Hepatocyte (in vitro differentiated cells): ENCODE measurements at regions not wholly inside any gene's neighbourhood (a gene's known extent, or its start where the extent isn't known, plus 50 kb on each side); places are given as distances from the start of the nearest gene placed in this dataset.
"Not testable (repeated sequence)": the region's sequence is repeated elsewhere in the genome, so short reads cannot be mapped to it uniquely, and the experiment has no call there.

Experiments
- DNase-seq: peaks from one replicate; pipeline ENCODE4 v3.0.0-alpha.2; 2016; ENCODE audit warnings: low spot score
- H2AFZ ChIP-seq: fragments of 200-600 bp; sonication (generic); 2 replicates; pipeline ENCODE4 v1.6.0; 2016; ENCODE audit warnings: antibody characterized with exemption, mild to moderate bottlenecking
- H3K27ac ChIP-seq: fragments of 200-600 bp; sonication (generic); 2 replicates; pipeline ENCODE4 v1.5.1; 2016; ENCODE audit warnings: mild to moderate bottlenecking
- H3K27me3 ChIP-seq: fragments of 200-600 bp; sonication (generic); 2 replicates; pipeline ENCODE4 v1.6.1; 2016
- H3K36me3 ChIP-seq: fragments of 200-600 bp; sonication (generic); replicated peaks from 2 replicates; pipeline ENCODE4 v1.5.1; 2016; ENCODE audit warnings: low read depth; ENCODE audit not compliant: insufficient read depth
- H3K4me1 ChIP-seq: fragments of 200-600 bp; sonication (generic); 2 replicates; pipeline ENCODE4 v1.5.1; 2016; ENCODE audit warnings: mild to moderate bottlenecking, moderate library complexity; ENCODE audit not compliant: insufficient read depth
- H3K4me2 ChIP-seq: fragments of 200-600 bp; sonication (generic); 2 replicates; pipeline ENCODE4 v1.6.0; 2016
- H3K4me3 ChIP-seq: fragments of 200-600 bp; sonication (generic); 2 replicates; pipeline ENCODE4 v1.5.1; 2016; ENCODE audit warnings: mild to moderate bottlenecking
- H3K79me2 ChIP-seq: fragments of 200-600 bp; sonication (generic); 2 replicates; pipeline ENCODE4 v1.6.0; 2017; ENCODE audit warnings: mild to moderate bottlenecking
- H3K9me2 ChIP-seq: fragments of 200-600 bp; sonication (generic); replicated peaks from 2 replicates; pipeline ENCODE4 v1.6.0; 2017; ENCODE audit warnings: mild to moderate bottlenecking; ENCODE audit not compliant: insufficient read depth
- H3K9me3 ChIP-seq: fragments of 200-600 bp; sonication (generic); 2 replicates; pipeline ENCODE4 v1.5.1; 2016; ENCODE audit warnings: low read depth, mild to moderate bottlenecking
- H4K20me1 ChIP-seq: fragments of 200-600 bp; sonication (generic); 2 replicates; pipeline ENCODE4 v1.6.0; 2016; ENCODE audit warnings: mild to moderate bottlenecking; ENCODE audit not compliant: insufficient read depth, poor library complexity, severe bottlenecking
- CTCF ChIP-seq: fragments of 200-600 bp; sonication (generic); IDR thresholded peaks from 2 replicates; pipeline ENCODE4 v1.5.1; 2016; ENCODE audit warnings: antibody characterized with exemption, mild to moderate bottlenecking; ENCODE audit not compliant: poor library complexity
- EZH2 ChIP-seq: fragments of 200-600 bp; sonication (generic); IDR thresholded peaks from 2 replicates; pipeline ENCODE4 v1.6.1; 2016; ENCODE audit warnings: antibody characterized with exemption, mild to moderate bottlenecking, borderline replicate concordance
- EZH2phosphoT487 ChIP-seq: fragments of 200-600 bp; sonication (generic); IDR thresholded peaks from one replicate; pipeline ENCODE4 v1.6.1; 2018; ENCODE audit warnings: antibody characterized with exemption, mild to moderate bottlenecking, low read depth, moderate library complexity; ENCODE audit not compliant: unreplicated experiment, severe bottlenecking
- WGBS: methylation state at CpG from one replicate; pipeline ENCODE4 v1.1.6; 2016; ENCODE audit warnings: low lambda C conversion rate; ENCODE audit errors: missing lambda C conversion rate; 5-methylcytosine and 5-hydroxymethylcytosine counted together

- no peak overlapping the region for H3K27ac ChIP-seq
- H3K4me1 ChIP-seq = no peaks in the 10 kb centered on the region
- no peak for DNase-seq
- H3K4me3 ChIP-seq = no peak overlapping the region
- no peak overlapping the region for H3K4me2 ChIP-seq
- no peak overlapping the region for H2AFZ ChIP-seq
- H3K9me3 ChIP-seq = no peaks in the 10 kb centered on the region
- H4K20me1 ChIP-seq = no peaks in the 10 kb centered on the region
- H3K9me2 ChIP-seq = no peaks in the 10 kb centered on the region
- 94% methylated on average over 1 of the region's 1 CpG for WGBS
- H3K36me3 ChIP-seq = no peaks in the 10 kb centered on the region
- TF ChIP-seq CTCF (no peak), EZH2phosphoT487 (no peak), EZH2 (no peak)
- no peaks in the 10 kb centered on the region for H3K79me2 ChIP-seq
- no peaks in the 10 kb centered on the region for H3K27me3 ChIP-seq
Measured at GRCh38 chr7:37578350-37578749, 105.2 kb upstream of the GPR141 start.

GRCh38 chr7:37580376-37580775, 103.2 kb upstream of the GPR141 start:
- Histone ChIP-seq H3K27ac (no peak overlapping the region), H3K79me2 (no peaks in the 10 kb centered on the region), H3K27me3 (no peaks in the 10 kb centered on the region), H3K4me1 (no peaks in the 10 kb centered on the region), H4K20me1 (no peaks in the 10 kb centered on the region), H3K4me2 (no peak overlapping the region), H3K9me2 (no peaks in the 10 kb centered on the region), H2AFZ (no peak overlapping the region), H3K36me3 (no peaks in the 10 kb centered on the region), H3K4me3 (no peak overlapping the region), H3K9me3 (no peaks in the 10 kb centered on the region)
- no peak for TF ChIP-seq EZH2phosphoT487
- no peak for TF ChIP-seq EZH2
- TF ChIP-seq CTCF = no peak
- 87% methylated on average over 3 of the region's 3 CpGs for WGBS
- DNase-seq = no peak

DNA sequence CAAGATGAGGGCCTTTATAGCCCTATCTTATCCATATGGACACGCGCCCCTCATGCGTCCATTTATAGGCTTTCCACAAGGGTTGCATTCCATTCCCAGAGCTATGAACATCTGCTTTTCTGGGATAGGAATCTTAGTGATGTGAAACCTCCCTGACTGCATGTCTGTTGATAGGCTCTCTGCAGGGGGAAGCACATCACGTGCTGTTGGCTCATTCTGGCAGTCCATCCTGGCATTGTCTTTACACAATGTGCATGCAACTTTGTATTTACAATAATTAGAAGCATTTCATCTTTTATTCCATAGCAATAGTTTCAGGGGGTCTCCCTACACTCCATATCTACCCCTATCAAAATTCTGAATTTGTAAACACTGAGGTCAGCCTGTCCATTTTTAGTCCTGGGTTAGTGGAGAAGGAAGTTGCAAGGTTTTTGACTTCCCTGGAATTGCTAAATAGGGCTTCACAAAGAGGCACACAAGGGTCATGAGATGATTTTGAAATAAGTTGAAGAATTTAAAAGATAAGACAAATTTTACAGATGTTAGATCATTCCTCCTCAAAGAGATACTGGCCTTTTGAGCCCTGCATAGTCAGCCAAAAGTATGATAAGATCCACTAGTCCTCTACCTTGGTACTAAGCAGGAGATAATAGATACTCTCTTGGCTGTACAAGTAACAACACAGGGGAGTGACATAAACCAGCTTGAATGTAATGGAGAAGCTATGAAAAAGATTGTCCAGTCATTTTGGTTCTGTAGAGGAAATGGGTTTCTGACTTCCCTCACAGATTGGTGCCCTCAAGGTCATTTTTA, 98.7 kb upstream of the GPR141 start:
- H2AFZ ChIP-seq, H3K9me2 ChIP-seq, DNase-seq, H3K4me2 ChIP-seq, H3K27ac ChIP-seq, H3K36me3 ChIP-seq, H3K79me2 ChIP-seq, H3K4me3 ChIP-seq, H3K4me1 ChIP-seq, H3K27me3 ChIP-seq, H3K9me3 ChIP-seq, H4K20me1 ChIP-seq: not testable (repeated sequence)
- WGBS = 85% methylated on average over 4 of the region's 4 CpGs

GRCh38 chr7:37590824-37591223, 92.7 kb upstream of the GPR141 start:
- TF ChIP-seq CTCF = no peak
- TF ChIP-seq EZH2phosphoT487 = no peak
- no peak for TF ChIP-seq EZH2
- H3K4me3 ChIP-seq = no peak overlapping the region
- H3K27me3 ChIP-seq = no peaks in the 10 kb centered on the region
- no peak overlapping the region for H3K4me2 ChIP-seq
- H3K27ac ChIP-seq = no peak overlapping the region
- no peaks in the 10 kb centered on the region for H4K20me1 ChIP-seq
- no peaks in the 10 kb centered on the region for H3K9me3 ChIP-seq
- no peak overlapping the region for H2AFZ ChIP-seq
- no peaks in the 10 kb centered on the region for H3K36me3 ChIP-seq
- no peak for DNase-seq
- H3K4me1 ChIP-seq = no peaks in the 10 kb centered on the region
- WGBS = 80% methylated on average over 4 of the region's 4 CpGs
- no peaks in the 10 kb centered on the region for H3K9me2 ChIP-seq
- H3K79me2 ChIP-seq = no peaks in the 10 kb centered on the region
